H1 (cell line): ENCODE measurements at regions not wholly inside any gene's neighbourhood (a gene's known extent, or its start where the extent isn't known, plus 50 kb on each side); places are given as distances from the start of the nearest gene placed in this dataset.

Source experiments
- EP300 ChIP-seq, 2 experiments: IDR thresholded peaks; 1 replicate in 1 of 2; 2 replicates in 1 of 2; pipeline ENCODE4 v1.6.1; 2011 to 2012; ENCODE audit warnings: low read depth in 2 of 2, low read length in 2 of 2, mild to moderate bottlenecking in 2 of 2, borderline replicate concordance in 1 of 2, inconsistent platforms in 1 of 2, moderate library complexity in 1 of 2
- TCF12 ChIP-seq: IDR thresholded peaks from 2 replicates; pipeline ENCODE4 v1.6.1; 2011; ENCODE audit warnings: low read depth, mild to moderate bottlenecking, low read length
- TEAD4 ChIP-seq: IDR thresholded peaks from 2 replicates; pipeline ENCODE4 v1.6.1; 2012; ENCODE audit warnings: low read depth, low read length, inconsistent platforms, mixed read lengths
- USF2 ChIP-seq: IDR thresholded peaks from 2 replicates; pipeline ENCODE4 v1.6.1; 2011; ENCODE audit warnings: low read length, improper control_type of control experiment

GRCh38 chr1:106998431-106999002 is 58.0 kb upstream of the PRMT6 start:
- no peak for TF ChIP-seq TCF12
- TF ChIP-seq EP300 (IDR thresholded peaks at IDR 0.05; ENCODE audit: borderline replicate concordance in 1 of 2, low read depth in 2 of 2, low read length in 2 of 2): no peak
- no peak for TF ChIP-seq USF2
- TF ChIP-seq TEAD4: no peak
